ENCODE measurements at regions not wholly inside any gene's neighbourhood (a gene's known extent, or its start where the extent isn't known, plus 50 kb on each side); places are given as distances from the start of the nearest gene placed in this dataset.

- Mint-ChIP-seq H3K4me1 (ENCODE audit: low read depth) (no peaks in the 10 kb centered on the region), H3K36me3 (ENCODE audit: low read depth) (no peaks in the 10 kb centered on the region), H3K9me3 (no peaks in the 10 kb centered on the region), H3K27ac (no peak overlapping the region), H3K27me3 (no peaks in the 10 kb centered on the region), H3K4me3 (no peak overlapping the region)
- intact Hi-C loops (cut with micrococcal nuclease) = no loop called here
- ChIA-PET CTCF (no interaction called here), POLR2A (no interaction called here)
- no peak for ATAC-seq
- TF ChIP-seq CTCF (IDR thresholded peaks at IDR 0.05) = no peak
- no peak for DNase-seq
Observed at GRCh38 chr13:103430368-103430767, 364.2 kb upstream of the SLC10A2 start.

GRCh38 chr13:103410002-103410401, 343.8 kb upstream of the SLC10A2 start:
- ChIA-PET CTCF (no interaction called here), POLR2A (no interaction called here)
- DNase-seq (no peak), ATAC-seq (no peak)
- Mint-ChIP-seq H3K27ac (no peak overlapping the region), H3K4me1 (ENCODE audit: low read depth) (no peaks in the 10 kb centered on the region), H3K36me3 (ENCODE audit: low read depth) (no peaks in the 10 kb centered on the region), H3K27me3 (no peaks in the 10 kb centered on the region), H3K4me3 (no peak overlapping the region), H3K9me3 (no peaks in the 10 kb centered on the region)
- no peak for TF ChIP-seq CTCF (IDR thresholded peaks at IDR 0.05)
- intact Hi-C loops (cut with micrococcal nuclease) = no loop called here

GRCh38 chr13:103406967-103407366, 340.8 kb upstream of the SLC10A2 start:
- no peaks in the 10 kb centered on the region for H3K27me3 Mint-ChIP-seq
- H3K4me1 Mint-ChIP-seq (ENCODE audit: low read depth) = no peaks in the 10 kb centered on the region
- TF ChIP-seq CTCF (IDR thresholded peaks at IDR 0.05) = no peak
- H3K27ac Mint-ChIP-seq = no peak overlapping the region
- CTCF ChIA-PET = no interaction called here
- DNase-seq = no peak
- H3K9me3 Mint-ChIP-seq = no peaks in the 10 kb centered on the region
- H3K36me3 Mint-ChIP-seq (ENCODE audit: low read depth) = no peaks in the 10 kb centered on the region
- POLR2A ChIA-PET = no interaction called here
- no peak overlapping the region for H3K4me3 Mint-ChIP-seq
- intact Hi-C loops (cut with micrococcal nuclease) = no loop called here
- no peak for ATAC-seq

- TF ChIP-seq CTCF (IDR thresholded peaks at IDR 0.05) = no peak
- ChIA-PET CTCF (no interaction called here), POLR2A (no interaction called here)
- H3K4me1 Mint-ChIP-seq (ENCODE audit: low read depth) = no peaks in the 10 kb centered on the region
- no peaks in the 10 kb centered on the region for H3K36me3 Mint-ChIP-seq (ENCODE audit: low read depth)
- H3K4me3 Mint-ChIP-seq = no peak overlapping the region
- intact Hi-C loops (cut with micrococcal nuclease) = no loop called here
- H3K27me3 Mint-ChIP-seq = no peaks in the 10 kb centered on the region
- H3K27ac Mint-ChIP-seq = no peak overlapping the region
- ATAC-seq (no peak), DNase-seq (no peak)
- no peaks in the 10 kb centered on the region for H3K9me3 Mint-ChIP-seq
Observed at GRCh38 chr13:103405297-103405696, 339.1 kb upstream of the SLC10A2 start.

- CTCF ChIA-PET = no interaction called here
- ATAC-seq (no peak), DNase-seq (no peak)
- Mint-ChIP-seq H3K27me3 (no peaks in the 10 kb centered on the region), H3K4me1 (ENCODE audit: low read depth) (no peaks in the 10 kb centered on the region), H3K36me3 (ENCODE audit: low read depth) (no peaks in the 10 kb centered on the region), H3K9me3 (no peaks in the 10 kb centered on the region), H3K27ac (no peak overlapping the region), H3K4me3 (no peak overlapping the region)
- no peak for TF ChIP-seq CTCF (IDR thresholded peaks at IDR 0.05)
- POLR2A ChIA-PET = interaction anchor here (0.7 kb wide), 1 partner anchor 73 kb away, joined by 4 read pairs; no protein-coding TSS in a partner anchor
- intact Hi-C loops (cut with micrococcal nuclease) = no loop called here
Observed at GRCh38 chr13:103403814-103404213, 337.6 kb upstream of the SLC10A2 start.

Data from activated CD8-positive, alpha-beta T cell treated with anti-CD3 and anti-CD28 coated beads for 36 hours (primary cell).